Peyer's patch (tissue), 4 donors: ENCODE measurements at regions not wholly inside any gene's neighbourhood (a gene's known extent, or its start where the extent isn't known, plus 50 kb on each side); places are given as distances from the start of the nearest gene placed in this dataset.
"Not testable (repeated sequence)": the region's sequence is repeated elsewhere in the genome, so short reads cannot be mapped to it uniquely, and the experiment has no call there.

Source experiments
- CTCF ChIP-seq, 6 experiments: fragments of 450-650 bp in 4 of 6; fragments of 200-600 bp in 2 of 6; sonication (generic) in 1 of 6; IDR thresholded peaks; one replicate each; pipeline ENCODE4 v1.5.1; 2017 to 2019; ENCODE audit warnings: antibody characterized with exemption in 6 of 6, mild to moderate bottlenecking in 3 of 6, moderate library complexity in 1 of 6
- POLR2A ChIP-seq, 2 donors: fragments of 450-650 bp; IDR thresholded peaks; one replicate each; pipeline ENCODE4 v1.5.1; 2017; ENCODE audit warnings: antibody characterized with exemption in 2 of 2, mild to moderate bottlenecking in 2 of 2, moderate library complexity in 2 of 2

- TF ChIP-seq CTCF, POLR2A (IDR thresholded peaks at IDR 0.05): not testable (repeated sequence)
These were observed 101.0 kb upstream of the DAB2 start for GRCh38 chr5:39525781-39526180.
